ENCODE measurements at regions not wholly inside any gene's neighbourhood (a gene's known extent, or its start where the extent isn't known, plus 50 kb on each side); places are given as distances from the start of the nearest gene placed in this dataset.

- DNase-seq (ENCODE audit: low spot score in 2 of 2) = no peak
- H3K27ac ChIP-seq = no peak overlapping the region
- H3K36me3 ChIP-seq = no peaks in the 10 kb centered on the region
- no peaks in the 10 kb centered on the region for H3K27me3 ChIP-seq
- H3K4me1 ChIP-seq = no peaks in the 10 kb centered on the region
- no peak overlapping the region for H3K4me3 ChIP-seq
- TF ChIP-seq POLR2A (IDR thresholded peaks at IDR 0.05) (no peak), CTCF (IDR thresholded peaks at IDR 0.05) (no peak), POLR2AphosphoS5 (IDR thresholded peaks at IDR 0.05) (no peak)
- peaks cover 0 to 7% of the 10 kb centered on the region in 2 donors for H3K9me3 ChIP-seq
- intact Hi-C loops (cut with DNase I; ENCODE audit: low total_unique reads) = no loop called here
Measured at GRCh38 chr4:169914866-169915265, 111.3 kb downstream of the MFAP3L start.

GRCh38 chr4:169912996-169913395 lies 113.2 kb downstream of the MFAP3L start:
- intact Hi-C loops (cut with DNase I; ENCODE audit: low total_unique reads) = no loop called here
- Histone ChIP-seq H3K4me1 (no peaks in the 10 kb centered on the region), H3K4me3 (no peak overlapping the region), H3K9me3 (peaks cover 0 to 7% of the 10 kb centered on the region in 2 donors), H3K27me3 (no peaks in the 10 kb centered on the region), H3K36me3 (no peaks in the 10 kb centered on the region), H3K27ac (no peak overlapping the region)
- no peak for DNase-seq (ENCODE audit: low spot score in 2 of 2)
- TF ChIP-seq POLR2A (IDR thresholded peaks at IDR 0.05) = no peak
- TF ChIP-seq CTCF (IDR thresholded peaks at IDR 0.05) = no peak
- TF ChIP-seq POLR2AphosphoS5 (IDR thresholded peaks at IDR 0.05) = no peak

GRCh38 chr4:169909897-169910296 lies 116.3 kb downstream of the MFAP3L start:
- no peak for DNase-seq (ENCODE audit: low spot score in 2 of 2)
- no peak for TF ChIP-seq POLR2AphosphoS5 (IDR thresholded peaks at IDR 0.05)
- no peak for TF ChIP-seq POLR2A (IDR thresholded peaks at IDR 0.05)
- no peak for TF ChIP-seq CTCF (IDR thresholded peaks at IDR 0.05)
- no peaks in the 10 kb centered on the region for H3K36me3 ChIP-seq
- H3K4me1 ChIP-seq = no peaks in the 10 kb centered on the region
- no peaks in the 10 kb centered on the region for H3K27me3 ChIP-seq
- H3K9me3 ChIP-seq = no peaks in the 10 kb centered on the region
- no peak overlapping the region for H3K4me3 ChIP-seq
- H3K27ac ChIP-seq = no peak overlapping the region
- intact Hi-C loops (cut with DNase I; ENCODE audit: low total_unique reads) = no loop called here

- Histone ChIP-seq H3K4me3 (no peak overlapping the region), H3K27ac (no peak overlapping the region), H3K36me3 (no peaks in the 10 kb centered on the region), H3K9me3 (no peaks in the 10 kb centered on the region), H3K27me3 (no peaks in the 10 kb centered on the region), H3K4me1 (no peaks in the 10 kb centered on the region)
- intact Hi-C loops (cut with DNase I; ENCODE audit: low total_unique reads) = no loop called here
- TF ChIP-seq POLR2AphosphoS5 (IDR thresholded peaks at IDR 0.05) = no peak
- TF ChIP-seq CTCF (IDR thresholded peaks at IDR 0.05) = no peak
- TF ChIP-seq POLR2A (IDR thresholded peaks at IDR 0.05) = no peak
- no peak for DNase-seq (ENCODE audit: low spot score in 2 of 2)
Measured at GRCh38 chr4:169909479-169909878, 116.7 kb downstream of the MFAP3L start.

- H3K9me3 ChIP-seq = no peaks in the 10 kb centered on the region
- no peak overlapping the region for H3K27ac ChIP-seq
- no peak for DNase-seq (ENCODE audit: low spot score in 2 of 2)
- no peak for TF ChIP-seq POLR2AphosphoS5 (IDR thresholded peaks at IDR 0.05)
- no peak for TF ChIP-seq POLR2A (IDR thresholded peaks at IDR 0.05)
- no peak for TF ChIP-seq CTCF (IDR thresholded peaks at IDR 0.05)
- no peaks in the 10 kb centered on the region for H3K36me3 ChIP-seq
- no peaks in the 10 kb centered on the region for H3K4me1 ChIP-seq
- intact Hi-C loops (cut with DNase I; ENCODE audit: low total_unique reads) = no loop called here
- no peak overlapping the region for H3K4me3 ChIP-seq
- no peaks in the 10 kb centered on the region for H3K27me3 ChIP-seq
Measured at GRCh38 chr4:169907705-169908104, 118.5 kb downstream of the MFAP3L start.

Measured in breast epithelium (tissue), 4 donors.